ENCODE measurements at regions not wholly inside any gene's neighbourhood (a gene's known extent, or its start where the extent isn't known, plus 50 kb on each side); places are given as distances from the start of the nearest gene placed in this dataset.

GRCh38 chr14:105864651-105865265 is 338.4 kb downstream of the TMEM121 start:
- TF ChIP-seq CTCF (conservative IDR thresholded peaks at IDR 0.05; ENCODE audit: low read depth in 2 of 2): no peak
- no peak for TF ChIP-seq POLR2AphosphoS5 (IDR thresholded peaks at IDR 0.05; ENCODE audit: low read depth)
- no peak for TF ChIP-seq REST (IDR thresholded peaks at IDR 0.05; ENCODE audit: unreplicated experiment)
- no peak for TF ChIP-seq EZH2 (IDR thresholded peaks at IDR 0.05; ENCODE audit: low read depth, unreplicated experiment)
- no peak for TF ChIP-seq ZNF114 (CRISPR knock-in tag; IDR thresholded peaks at IDR 0.05)
- no peak for TF ChIP-seq CREB1 (CRISPR knock-in tag; IDR thresholded peaks at IDR 0.05; ENCODE audit: low read depth)
- no peak for TF ChIP-seq JUNB (IDR thresholded peaks at IDR 0.05; ENCODE audit: unreplicated experiment)
- no peak for TF ChIP-seq EZH2phosphoT487 (IDR thresholded peaks at IDR 0.05; ENCODE audit: unreplicated experiment)
- no peak for TF ChIP-seq ETS1 (IDR thresholded peaks at IDR 0.05)
- TF ChIP-seq ZNF462 (CRISPR knock-in tag; IDR thresholded peaks at IDR 0.05): no peak
